ENCODE measurements at regions not wholly inside any gene's neighbourhood (a gene's known extent, or its start where the extent isn't known, plus 50 kb on each side); places are given as distances from the start of the nearest gene placed in this dataset.
"Not testable (repeated sequence)": the region's sequence is repeated elsewhere in the genome, so short reads cannot be mapped to it uniquely, and the experiment has no call there.

DNA sequence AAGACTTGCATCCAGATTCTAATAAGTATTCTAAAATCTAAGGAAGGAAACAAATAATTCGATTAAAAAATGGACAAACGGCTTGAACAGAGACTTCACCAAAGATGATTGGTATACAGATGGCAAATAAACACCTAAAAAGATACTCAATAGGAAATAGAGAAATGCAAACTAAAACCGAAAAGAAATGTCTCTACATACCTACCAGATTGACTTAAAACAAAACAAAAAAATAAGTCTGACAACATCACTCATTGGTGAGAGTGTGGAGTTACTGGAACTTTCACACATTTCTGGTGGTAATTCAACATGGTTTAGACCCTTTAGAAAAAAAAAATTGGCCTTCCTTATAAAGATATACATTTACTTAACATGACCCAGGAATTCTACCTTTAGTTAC is 869.8 kb downstream of the TTLL7 start:
- H3K9ac ChIP-seq (ENCODE audit: low read length in 3 of 3), result no peak overlapping the region
- no peak overlapping the region for H3K4me3 ChIP-seq (ENCODE audit: low read length in 3 of 3)
- H3K4me1 ChIP-seq (ENCODE audit: control insufficient read depth in 2 of 3, insufficient read depth in 2 of 3, low read depth in 1 of 3, low read length in 3 of 3), result no peaks in the 10 kb centered on the region
- no peaks in the 10 kb centered on the region for H3K9me3 ChIP-seq (ENCODE audit: control insufficient read depth in 2 of 3, insufficient read depth in 1 of 3, low read length in 3 of 3)
- TF ChIP-seq, protein P1, sequence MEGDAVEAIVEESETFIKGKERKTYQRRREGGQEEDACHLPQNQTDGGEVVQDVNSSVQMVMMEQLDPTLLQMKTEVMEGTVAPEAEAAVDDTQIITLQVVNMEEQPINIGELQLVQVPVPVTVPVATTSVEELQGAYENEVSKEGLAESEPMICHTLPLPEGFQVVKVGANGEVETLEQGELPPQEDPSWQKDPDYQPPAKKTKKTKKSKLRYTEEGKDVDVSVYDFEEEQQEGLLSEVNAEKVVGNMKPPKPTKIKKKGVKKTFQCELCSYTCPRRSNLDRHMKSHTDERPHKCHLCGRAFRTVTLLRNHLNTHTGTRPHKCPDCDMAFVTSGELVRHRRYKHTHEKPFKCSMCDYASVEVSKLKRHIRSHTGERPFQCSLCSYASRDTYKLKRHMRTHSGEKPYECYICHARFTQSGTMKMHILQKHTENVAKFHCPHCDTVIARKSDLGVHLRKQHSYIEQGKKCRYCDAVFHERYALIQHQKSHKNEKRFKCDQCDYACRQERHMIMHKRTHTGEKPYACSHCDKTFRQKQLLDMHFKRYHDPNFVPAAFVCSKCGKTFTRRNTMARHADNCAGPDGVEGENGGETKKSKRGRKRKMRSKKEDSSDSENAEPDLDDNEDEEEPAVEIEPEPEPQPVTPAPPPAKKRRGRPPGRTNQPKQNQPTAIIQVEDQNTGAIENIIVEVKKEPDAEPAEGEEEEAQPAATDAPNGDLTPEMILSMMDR (IDR thresholded peaks at IDR 0.05; ENCODE audit: borderline replicate concordance, extremely low read depth, insufficient read depth), result no peak
- intact Hi-C loops (cut with DNase I), result no loop called here
- H3K27me3 ChIP-seq (ENCODE audit: control insufficient read depth, insufficient read depth, low read length), result no peaks in the 10 kb centered on the region
- DNase-seq, result no peak
- FAIRE-seq, result no peak
- H3K36me3 ChIP-seq (ENCODE audit: control insufficient read depth in 2 of 3, insufficient read depth in 3 of 3, low read length in 3 of 3), result no peaks in the 10 kb centered on the region
- no peak overlapping the region for H3K27ac ChIP-seq (ENCODE audit: low read depth in 2 of 2, low read length in 2 of 2)

DNA sequence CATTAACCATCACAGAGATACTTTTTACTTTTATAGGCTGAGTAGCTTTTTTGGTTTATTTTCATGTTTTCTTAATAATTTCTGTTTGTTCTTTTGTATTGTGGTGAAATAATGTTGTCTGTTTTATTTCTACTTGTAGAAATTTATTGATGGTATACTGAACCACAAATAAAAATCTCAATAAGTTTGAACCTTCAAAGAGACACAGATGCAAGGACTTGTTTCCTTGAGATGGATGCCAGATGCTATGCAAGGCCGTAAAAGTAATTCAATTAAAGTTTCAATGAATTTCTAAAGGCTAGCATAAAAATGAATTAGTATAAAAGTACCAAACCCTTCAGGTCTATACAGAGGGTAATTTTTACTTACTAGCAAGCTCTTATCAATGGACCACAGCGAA is 873.5 kb downstream of the TTLL7 start:
- no peak overlapping the region for H3K9ac ChIP-seq (ENCODE audit: low read length in 3 of 3)
- DNase-seq (peak in 1 of 5 donors; percentile 57), FAIRE-seq (no peak)
- TF ChIP-seq, protein P1 (IDR thresholded peaks at IDR 0.05; ENCODE audit: borderline replicate concordance, extremely low read depth, insufficient read depth), result no peak
- H3K27ac ChIP-seq (ENCODE audit: low read depth in 2 of 2, low read length in 2 of 2), result no peak overlapping the region
- intact Hi-C loops (cut with DNase I), result no loop called here
- no peaks in the 10 kb centered on the region for H3K27me3 ChIP-seq (ENCODE audit: control insufficient read depth, insufficient read depth, low read length)
- H3K4me1 ChIP-seq (ENCODE audit: control insufficient read depth in 2 of 3, insufficient read depth in 2 of 3, low read depth in 1 of 3, low read length in 3 of 3), result no peaks in the 10 kb centered on the region
- no peak overlapping the region for H3K4me3 ChIP-seq (ENCODE audit: low read length in 3 of 3)
- no peaks in the 10 kb centered on the region for H3K36me3 ChIP-seq (ENCODE audit: control insufficient read depth in 2 of 3, insufficient read depth in 3 of 3, low read length in 3 of 3)
- no peaks in the 10 kb centered on the region for H3K9me3 ChIP-seq (ENCODE audit: control insufficient read depth in 2 of 3, insufficient read depth in 1 of 3, low read length in 3 of 3)

DNA sequence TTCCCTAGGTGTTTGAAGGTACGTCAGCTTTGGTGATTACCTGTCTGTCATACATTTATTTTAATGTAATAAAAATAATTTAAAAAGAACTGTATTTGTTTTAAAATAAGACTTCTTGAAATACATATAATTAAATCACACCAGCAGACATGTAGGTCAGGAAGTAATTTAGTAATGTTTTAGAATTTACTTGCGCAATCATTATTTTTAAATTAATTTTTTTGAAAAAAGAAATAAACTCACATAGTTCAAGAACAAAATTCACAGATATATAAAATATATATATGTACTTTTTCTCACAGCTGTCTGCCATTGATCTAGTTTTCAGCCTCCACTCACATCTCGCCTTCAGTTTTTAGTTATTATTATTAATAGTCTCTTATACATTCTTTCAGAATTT is 875.9 kb downstream of the TTLL7 start:
- DNase-seq (no peak), FAIRE-seq (peak; percentile 63)
- H3K27me3 ChIP-seq (ENCODE audit: control insufficient read depth, insufficient read depth, low read length), result no peaks in the 10 kb centered on the region
- H3K4me1 ChIP-seq (ENCODE audit: control insufficient read depth in 2 of 3, insufficient read depth in 2 of 3, low read depth in 1 of 3, low read length in 3 of 3), result no peaks in the 10 kb centered on the region
- no peak overlapping the region for H3K27ac ChIP-seq (ENCODE audit: low read depth in 2 of 2, low read length in 2 of 2)
- TF ChIP-seq, protein P1 (IDR thresholded peaks at IDR 0.05; ENCODE audit: borderline replicate concordance, extremely low read depth, insufficient read depth), result no peak
- intact Hi-C loops (cut with DNase I), result no loop called here
- no peaks in the 10 kb centered on the region for H3K36me3 ChIP-seq (ENCODE audit: control insufficient read depth in 2 of 3, insufficient read depth in 3 of 3, low read length in 3 of 3)
- no peak overlapping the region for H3K9ac ChIP-seq (ENCODE audit: low read length in 3 of 3)
- no peak overlapping the region for H3K4me3 ChIP-seq (ENCODE audit: low read length in 3 of 3)
- no peaks in the 10 kb centered on the region for H3K9me3 ChIP-seq (ENCODE audit: control insufficient read depth in 2 of 3, insufficient read depth in 1 of 3, low read length in 3 of 3)

DNA sequence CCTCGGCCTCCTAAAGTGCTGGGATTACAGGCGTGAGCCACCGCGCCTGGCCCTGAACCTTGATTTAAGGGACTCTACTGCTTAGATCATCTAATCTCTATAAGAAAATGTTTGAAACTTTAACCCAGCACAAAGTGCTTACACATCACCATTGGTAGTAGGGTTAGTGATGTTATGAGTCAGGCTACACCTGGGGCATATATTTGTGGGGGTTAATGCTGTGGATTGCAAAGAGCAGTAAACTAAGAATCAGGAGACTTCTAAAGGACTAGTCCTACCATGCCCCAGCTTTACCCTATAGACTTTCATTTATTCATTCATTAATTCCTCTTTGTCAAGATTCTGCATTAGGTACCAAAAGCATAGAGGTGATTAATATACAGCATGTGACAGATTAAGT is 880.5 kb downstream of the TTLL7 start:
- FAIRE-seq, result no peak
- intact Hi-C loops (cut with DNase I), result no loop called here
- Histone ChIP-seq H3K27me3 (ENCODE audit: control insufficient read depth, insufficient read depth, low read length) (no peaks in the 10 kb centered on the region), H3K9me3 (ENCODE audit: control insufficient read depth in 2 of 3, insufficient read depth in 1 of 3, low read length in 3 of 3) (no peaks in the 10 kb centered on the region), H3K36me3 (ENCODE audit: control insufficient read depth in 2 of 3, insufficient read depth in 3 of 3, low read length in 3 of 3) (no peaks in the 10 kb centered on the region), H3K4me3 (ENCODE audit: low read length in 3 of 3) (no peak overlapping the region), H3K9ac (ENCODE audit: low read length in 3 of 3) (no peak overlapping the region), H3K4me1 (ENCODE audit: control insufficient read depth in 2 of 3, insufficient read depth in 2 of 3, low read depth in 1 of 3, low read length in 3 of 3) (no peaks in the 10 kb centered on the region), H3K27ac (ENCODE audit: low read depth in 2 of 2, low read length in 2 of 2) (no peak overlapping the region)
- DNase-seq, result no peak
- TF ChIP-seq, protein P1 (IDR thresholded peaks at IDR 0.05; ENCODE audit: borderline replicate concordance, extremely low read depth, insufficient read depth), result no peak

DNA sequence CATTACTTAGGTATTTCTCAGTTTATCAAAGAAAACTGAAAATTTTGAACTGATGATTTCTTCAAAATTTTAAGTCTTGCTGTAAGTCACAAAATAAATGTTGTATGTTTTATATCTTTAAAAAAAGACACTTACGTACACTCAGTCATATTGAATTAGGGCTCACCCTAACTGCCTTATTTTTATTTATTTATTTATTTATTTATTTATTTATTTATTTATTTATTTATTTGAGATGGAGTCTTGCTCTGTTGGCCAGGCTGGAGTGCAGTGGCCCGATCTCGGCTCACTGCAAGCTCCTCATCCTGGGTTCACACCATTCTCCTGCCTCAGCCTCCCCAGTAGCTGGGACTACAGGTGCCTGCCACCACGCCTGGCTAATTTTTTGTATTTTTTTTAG is 881.9 kb downstream of the TTLL7 start:
- H3K4me3 ChIP-seq (ENCODE audit: low read length in 3 of 3); intact Hi-C loops (cut with DNase I); H3K27me3 ChIP-seq (ENCODE audit: control insufficient read depth, insufficient read depth, low read length); FAIRE-seq; H3K9ac ChIP-seq (ENCODE audit: low read length in 3 of 3); DNase-seq; H3K36me3 ChIP-seq (ENCODE audit: control insufficient read depth in 2 of 3, insufficient read depth in 3 of 3, low read length in 3 of 3); H3K27ac ChIP-seq (ENCODE audit: low read depth in 2 of 2, low read length in 2 of 2); H3K4me1 ChIP-seq (ENCODE audit: control insufficient read depth in 2 of 3, insufficient read depth in 2 of 3, low read depth in 1 of 3, low read length in 3 of 3); H3K9me3 ChIP-seq (ENCODE audit: control insufficient read depth in 2 of 3, insufficient read depth in 1 of 3, low read length in 3 of 3): not testable (repeated sequence)
